ENCODE measurements at regions not wholly inside any gene's neighbourhood (a gene's known extent, or its start where the extent isn't known, plus 50 kb on each side); places are given as distances from the start of the nearest gene placed in this dataset.

DNA sequence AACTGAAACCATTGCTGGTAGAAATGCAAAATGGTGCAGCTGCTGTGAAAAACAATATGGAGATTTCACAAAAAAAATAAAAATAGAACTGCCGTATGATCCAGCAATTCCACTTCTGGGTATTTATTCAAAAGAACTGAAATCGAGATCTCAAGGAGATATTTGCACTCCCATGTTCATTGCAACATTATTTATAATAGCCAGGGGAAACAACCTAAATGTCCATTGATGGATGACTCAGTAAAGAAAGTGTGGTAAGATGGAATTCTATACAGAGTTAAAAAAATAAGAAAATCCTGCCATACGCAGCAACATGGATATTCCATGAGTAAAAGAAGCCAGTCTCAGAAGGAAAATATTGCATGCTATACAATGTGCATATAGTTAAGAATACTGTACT is 290.6 kb upstream of the GHITM start:
- DNase-seq (ENCODE audit: low read depth in 1 of 2, low spot score in 1 of 2) = no peak

DNA sequence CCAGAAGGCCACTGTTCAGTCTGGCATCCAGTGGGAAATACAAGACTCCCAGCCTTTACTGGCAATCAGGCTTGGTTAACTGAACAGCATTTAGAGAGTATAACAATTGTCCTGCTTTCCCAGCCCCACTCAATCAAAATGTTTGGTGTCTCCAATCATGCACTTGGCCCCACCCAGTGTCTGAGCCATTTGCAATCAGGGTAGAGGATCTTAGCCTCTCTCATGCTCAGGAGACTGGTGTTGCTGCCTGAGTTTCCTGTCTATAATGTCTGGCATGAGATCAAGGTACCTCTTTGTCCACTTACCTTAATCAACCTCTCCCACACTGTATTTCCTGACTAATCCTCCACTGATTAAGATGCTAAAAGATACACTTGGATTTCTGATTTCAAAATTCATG is 290.2 kb upstream of the GHITM start:
- DNase-seq (ENCODE audit: low read depth in 1 of 2, low spot score in 1 of 2) = no peak

DNA sequence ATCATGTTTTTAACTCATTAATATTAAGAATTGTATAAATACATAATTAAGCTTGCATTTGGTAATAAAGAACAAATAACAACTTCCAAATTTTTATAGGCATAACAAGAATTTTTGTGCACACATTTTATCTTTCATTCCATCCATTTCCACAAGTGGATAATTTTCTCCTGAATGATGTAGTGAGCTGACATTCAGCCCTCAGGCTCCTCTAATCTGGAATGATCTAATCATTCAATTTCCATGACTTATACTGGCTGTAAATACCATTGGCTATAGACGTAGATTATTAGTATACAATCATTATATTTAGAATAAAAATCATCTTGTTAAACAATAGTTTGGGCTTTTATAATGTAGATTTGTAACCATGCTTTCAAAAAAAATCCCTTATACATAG is 287.2 kb upstream of the GHITM start:
- DNase-seq (ENCODE audit: low read depth in 1 of 2, low spot score in 1 of 2) = no peak

DNA sequence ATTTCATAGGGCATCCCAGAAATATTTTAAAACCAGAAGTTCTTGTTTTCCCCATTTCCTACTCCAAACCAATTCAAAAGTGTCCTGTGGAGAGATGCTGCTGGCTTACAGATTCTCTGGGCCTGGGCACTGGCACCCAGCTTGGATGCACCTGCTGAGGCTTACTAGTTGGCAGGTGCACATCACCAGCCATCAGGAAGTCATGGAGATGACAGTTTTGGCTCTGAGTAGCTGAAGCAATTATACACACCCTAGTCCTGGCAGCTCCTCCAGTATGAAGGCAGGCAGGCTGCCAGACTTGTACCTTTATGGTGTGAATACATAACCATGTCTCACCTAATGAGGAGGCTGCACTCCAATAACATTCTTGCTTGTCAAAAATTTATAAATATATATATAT is 276.6 kb upstream of the GHITM start:
- no peak for DNase-seq (ENCODE audit: low read depth in 1 of 2, low spot score in 1 of 2)

DNA sequence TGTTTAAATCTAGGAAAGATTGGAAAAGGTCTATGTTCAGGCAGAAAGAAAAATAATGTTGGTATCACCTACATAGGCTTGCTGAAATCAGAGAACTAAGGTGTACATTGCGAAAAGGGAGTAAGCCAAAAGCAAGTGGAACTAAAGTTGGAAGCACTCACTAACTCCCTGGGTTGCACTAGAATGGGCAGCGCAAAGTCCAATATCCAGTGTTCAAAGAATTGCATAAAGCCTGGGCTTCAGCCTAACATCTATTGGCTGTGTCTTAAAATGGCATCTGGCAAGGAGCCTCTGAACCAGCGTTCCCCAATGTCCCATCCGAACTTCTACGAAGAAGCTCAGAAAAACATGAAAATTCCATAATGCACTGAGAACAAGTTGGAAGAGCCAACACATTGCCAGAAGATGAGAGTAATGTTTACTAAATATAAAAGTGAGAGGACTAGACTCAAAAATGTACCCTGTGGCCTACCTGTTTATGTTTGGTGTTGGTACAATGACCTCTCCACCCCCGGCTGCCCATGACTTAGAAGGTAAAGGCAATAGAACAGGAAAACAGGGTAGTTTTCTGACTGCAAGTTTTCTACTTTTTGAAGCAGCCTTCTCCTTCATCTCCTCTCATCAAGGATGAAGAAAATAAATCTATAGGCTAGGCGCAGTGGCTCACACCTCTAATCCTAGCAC is 275.9 kb upstream of the GHITM start:
- no peak for DNase-seq (ENCODE audit: low read depth in 1 of 2, low spot score in 1 of 2)

DNA sequence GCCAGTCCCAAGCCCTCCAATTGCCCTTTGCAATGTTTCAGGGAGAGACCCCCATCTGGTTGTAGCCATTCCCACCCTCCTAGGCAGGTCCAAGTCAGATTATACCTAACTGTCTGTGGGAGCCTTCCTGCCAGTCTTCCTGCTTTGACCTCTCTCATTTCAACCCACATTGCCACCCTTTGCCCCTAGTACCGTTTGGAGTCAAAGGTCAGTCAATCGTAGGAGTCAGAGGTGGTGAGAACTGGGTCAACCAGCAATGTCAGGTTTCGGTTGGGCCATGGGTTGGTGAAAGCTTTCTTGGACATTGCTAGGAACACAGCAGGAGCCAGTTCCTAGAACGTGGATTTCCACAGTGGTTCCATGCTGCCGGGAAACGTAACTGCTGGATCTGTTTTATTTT is 269.4 kb upstream of the GHITM start:
- DNase-seq (ENCODE audit: low read depth in 1 of 2, low spot score in 1 of 2) = no peak

DNA sequence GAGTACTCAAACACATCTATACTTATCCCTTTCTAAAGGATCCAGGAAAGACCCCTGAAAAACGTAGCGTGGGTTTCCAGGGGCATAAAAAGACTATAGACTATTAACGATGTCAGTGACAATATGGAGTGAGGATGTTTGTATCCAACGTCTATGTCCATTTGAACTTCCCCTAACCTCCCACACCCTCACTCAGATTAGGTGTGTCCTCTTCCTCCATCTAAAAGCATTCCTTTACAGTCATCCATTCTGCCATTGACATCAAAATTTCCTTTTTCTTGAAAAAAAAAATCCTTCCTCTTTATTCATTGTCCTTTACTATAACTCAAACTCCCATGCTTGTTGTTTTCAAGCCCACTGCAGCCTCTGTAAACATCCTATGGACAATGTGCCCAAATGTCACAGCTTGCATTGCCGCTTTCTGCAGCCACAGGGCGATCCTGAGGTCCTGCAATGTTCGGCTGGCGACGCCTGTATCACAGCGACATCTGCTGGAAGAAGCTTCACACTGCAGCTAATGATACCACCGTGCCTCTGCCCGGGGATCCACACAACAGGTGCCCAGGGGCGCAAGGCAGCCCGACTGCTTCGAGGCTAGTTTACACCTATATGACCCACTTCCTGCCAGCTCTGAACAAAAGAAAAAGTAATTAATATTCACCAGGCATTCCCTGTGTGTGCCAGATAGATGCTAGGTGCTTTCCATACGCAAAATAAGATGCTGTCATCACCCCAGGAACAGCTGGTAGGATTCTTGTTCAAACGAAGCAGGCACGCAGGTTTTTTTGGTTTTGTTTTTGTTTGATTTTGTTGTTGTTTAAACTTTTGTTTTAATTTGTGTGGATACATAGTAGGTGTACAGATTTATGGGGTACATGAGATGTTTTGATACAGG is 267.9 kb upstream of the GHITM start:
- DNase-seq (ENCODE audit: low read depth in 1 of 2, low spot score in 1 of 2) = peak; percentile 33 to 37

DNA sequence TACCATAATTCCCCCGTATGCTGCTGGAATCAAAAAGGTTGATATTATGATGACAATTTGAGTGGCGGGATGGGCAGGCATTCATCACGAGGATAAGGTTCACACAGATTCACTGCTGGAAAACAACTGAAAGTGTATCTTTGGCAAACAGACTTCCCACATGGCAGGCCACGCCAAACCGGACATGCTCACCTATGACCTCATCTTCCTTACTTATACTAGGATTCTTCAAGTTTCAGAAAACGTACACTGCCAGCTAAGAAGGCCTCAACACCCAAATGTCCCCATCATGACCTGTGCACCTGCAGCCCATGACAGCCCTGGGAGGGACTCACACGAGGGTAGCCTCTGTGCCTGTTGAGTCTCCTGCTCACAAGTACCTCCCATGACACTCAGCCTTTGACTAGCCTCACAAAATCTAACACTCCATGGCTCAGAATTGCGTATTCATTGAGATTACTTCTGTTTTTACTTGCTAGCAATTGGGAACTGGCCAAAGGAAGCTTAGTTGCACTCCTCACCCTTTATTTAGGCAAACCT is 259.0 kb upstream of the GHITM start:
- DNase-seq (ENCODE audit: low read depth in 1 of 2, low spot score in 1 of 2) = no peak

DNA sequence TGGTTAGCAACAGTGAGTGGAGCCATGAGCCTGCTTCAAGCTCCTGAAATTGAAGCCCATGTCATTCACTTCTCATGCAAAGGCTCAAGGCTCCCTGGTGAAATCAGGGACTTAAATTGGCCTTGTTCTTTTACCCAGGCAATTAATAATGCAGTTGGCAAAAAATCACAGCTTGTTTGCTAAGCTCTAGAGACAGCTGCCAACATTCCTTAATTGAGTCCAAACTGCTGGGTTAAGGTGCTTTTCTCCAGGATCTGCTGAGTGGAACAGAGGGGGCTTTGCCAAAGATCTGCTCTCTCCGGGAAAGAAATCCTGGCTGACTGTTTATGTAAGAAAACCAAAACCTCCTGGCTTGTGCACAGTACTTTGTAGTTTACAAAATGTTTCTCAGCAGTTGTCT is 257.6 kb upstream of the GHITM start:
- no peak for DNase-seq (ENCODE audit: low read depth in 1 of 2, low spot score in 1 of 2)

DNA sequence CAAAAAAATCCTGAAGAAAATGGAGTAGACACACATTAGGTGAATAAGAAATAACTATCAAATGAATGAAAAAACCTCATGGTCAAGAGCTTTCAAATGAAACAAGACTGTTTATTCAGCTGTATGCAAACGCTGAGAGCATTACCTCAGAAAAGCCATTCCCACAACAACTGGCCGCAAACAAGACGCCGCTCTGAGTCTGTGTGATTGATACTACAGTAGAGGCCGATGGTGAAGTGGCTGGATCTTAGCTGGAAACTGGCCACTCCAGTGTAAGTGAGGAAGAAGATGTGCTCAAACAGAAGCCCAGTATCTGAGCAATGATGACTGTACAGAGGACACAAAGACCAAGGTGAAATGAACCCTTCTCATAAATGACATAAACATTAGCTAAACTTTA is 252.4 kb upstream of the GHITM start:
- DNase-seq (ENCODE audit: low read depth in 1 of 2, low spot score in 1 of 2) = no peak

DNA sequence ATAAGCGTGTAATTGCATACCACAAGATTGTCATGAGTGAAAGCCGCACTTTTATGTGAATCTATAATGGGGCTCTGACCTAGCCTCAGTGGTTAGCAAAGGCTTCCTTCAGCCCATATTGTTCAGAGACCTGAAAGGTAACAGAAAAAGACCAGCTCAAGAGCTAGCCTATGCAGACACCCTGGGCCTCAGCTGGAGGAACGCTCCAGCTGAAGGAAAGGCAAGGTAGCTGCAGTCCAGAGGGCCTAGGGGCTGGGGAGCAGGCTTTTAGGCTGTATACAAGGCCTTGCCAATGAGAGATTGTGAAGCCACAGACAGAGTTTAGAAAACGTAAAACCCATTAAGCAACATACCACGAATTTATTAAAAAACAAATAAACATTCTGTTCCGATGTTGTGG is 246.6 kb upstream of the GHITM start:
- DNase-seq (ENCODE audit: low read depth in 1 of 2, low spot score in 1 of 2) = no peak

DNA sequence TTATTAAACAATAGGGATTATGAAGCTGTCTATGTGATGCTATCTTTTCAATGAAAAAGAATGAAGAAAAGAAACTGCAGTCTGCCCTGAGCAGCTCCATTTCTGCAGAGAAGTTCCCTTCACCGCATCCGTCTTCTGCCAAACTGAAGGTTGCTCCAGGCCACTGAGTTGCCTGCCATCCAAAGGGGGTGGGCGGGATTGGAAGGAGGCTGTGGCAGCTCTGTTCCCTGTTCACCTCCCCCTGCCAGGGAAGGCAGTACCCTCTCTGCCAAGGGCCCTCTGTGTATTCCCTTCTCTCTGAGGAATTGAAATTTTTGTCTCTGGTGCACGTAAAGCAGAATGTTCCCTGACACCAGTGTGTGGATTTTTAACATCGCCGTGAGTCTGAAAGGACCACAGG is 243.1 kb upstream of the GHITM start:
- DNase-seq (ENCODE audit: low read depth in 1 of 2, low spot score in 1 of 2) = no peak

DNA sequence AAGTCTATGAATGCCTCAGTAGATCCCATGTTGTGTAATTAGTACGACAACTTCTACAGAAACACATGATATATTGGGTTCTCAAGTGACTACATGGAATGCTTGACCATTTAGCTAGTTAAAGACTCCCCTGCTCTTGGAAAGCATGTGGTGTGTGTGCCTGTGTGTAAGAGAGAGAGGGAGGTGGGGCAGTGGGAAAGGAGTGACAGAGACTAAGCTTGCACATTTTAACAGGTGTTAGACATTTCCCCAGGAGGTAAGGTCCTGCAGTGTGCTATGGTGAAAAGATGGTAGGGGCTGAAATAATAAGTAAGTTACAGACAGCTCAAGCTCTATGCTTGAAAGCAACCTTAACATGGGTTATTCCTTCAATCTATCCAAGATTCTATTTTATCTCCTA is 241.7 kb upstream of the GHITM start:
- no peak for DNase-seq (ENCODE audit: low read depth in 1 of 2, low spot score in 1 of 2)

DNA sequence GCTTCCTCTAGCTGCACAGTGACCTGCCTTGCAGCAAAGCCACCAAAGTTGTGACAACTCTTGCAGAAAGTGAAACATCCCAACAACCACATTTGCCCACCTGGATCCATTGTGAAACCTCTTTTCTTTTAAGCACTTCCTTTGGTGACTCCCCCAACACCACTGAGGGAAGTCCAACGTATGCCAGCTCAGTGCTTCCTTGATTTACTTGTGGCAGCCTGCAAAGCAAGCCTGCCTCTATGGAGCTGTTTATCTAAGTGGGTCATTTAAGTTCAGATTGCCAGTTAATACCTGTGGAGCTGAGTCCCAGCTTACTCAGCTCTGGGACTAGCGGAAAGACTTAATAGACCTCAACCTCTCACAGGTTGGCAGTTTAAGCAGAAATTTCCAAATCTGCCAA is 230.8 kb upstream of the GHITM start:
- no peak for DNase-seq (ENCODE audit: low read depth in 1 of 2, low spot score in 1 of 2)

DNA sequence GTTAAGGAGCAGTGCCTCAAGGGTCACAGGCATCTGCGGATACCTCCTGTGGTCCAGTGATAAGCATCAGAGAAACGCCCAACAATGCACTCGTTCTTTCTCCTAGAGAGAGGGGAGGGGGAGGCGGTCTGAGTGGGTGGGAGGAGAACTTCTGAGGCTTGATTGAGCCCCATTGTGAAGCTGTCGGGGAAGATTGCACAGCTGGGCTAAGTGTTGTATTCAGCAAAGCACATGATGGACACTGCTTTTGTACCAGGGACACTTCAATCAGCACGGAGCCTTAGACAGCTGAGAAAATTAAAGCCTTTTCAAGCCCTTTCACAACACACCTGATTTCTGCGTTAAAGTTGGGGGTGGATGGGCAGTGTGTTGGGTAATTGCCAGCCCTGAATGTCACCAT is 230.3 kb upstream of the GHITM start:
- DNase-seq (ENCODE audit: low read depth in 1 of 2, low spot score in 1 of 2) = no peak

DNA sequence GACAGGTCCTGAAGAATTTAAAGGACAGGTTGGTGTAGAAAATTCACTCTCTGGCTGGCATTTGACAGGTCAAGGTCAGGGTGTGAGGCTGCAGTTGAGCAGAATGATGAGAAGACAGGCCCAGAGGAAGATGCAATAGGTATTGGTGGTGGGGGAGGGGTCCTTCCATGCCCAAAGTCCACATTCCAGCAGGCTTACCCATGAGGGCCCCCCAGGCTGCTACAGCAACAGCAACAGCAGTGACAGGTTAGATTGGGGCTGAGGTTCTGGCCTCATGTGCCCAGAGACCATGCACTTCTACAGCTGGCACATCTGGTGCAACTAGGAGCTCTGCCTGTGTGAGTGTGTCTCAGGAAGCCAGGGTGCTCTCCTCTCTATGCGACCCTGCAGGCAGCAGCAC is 223.5 kb upstream of the GHITM start:
- no peak for DNase-seq (ENCODE audit: low read depth in 1 of 2, low spot score in 1 of 2)

DNA sequence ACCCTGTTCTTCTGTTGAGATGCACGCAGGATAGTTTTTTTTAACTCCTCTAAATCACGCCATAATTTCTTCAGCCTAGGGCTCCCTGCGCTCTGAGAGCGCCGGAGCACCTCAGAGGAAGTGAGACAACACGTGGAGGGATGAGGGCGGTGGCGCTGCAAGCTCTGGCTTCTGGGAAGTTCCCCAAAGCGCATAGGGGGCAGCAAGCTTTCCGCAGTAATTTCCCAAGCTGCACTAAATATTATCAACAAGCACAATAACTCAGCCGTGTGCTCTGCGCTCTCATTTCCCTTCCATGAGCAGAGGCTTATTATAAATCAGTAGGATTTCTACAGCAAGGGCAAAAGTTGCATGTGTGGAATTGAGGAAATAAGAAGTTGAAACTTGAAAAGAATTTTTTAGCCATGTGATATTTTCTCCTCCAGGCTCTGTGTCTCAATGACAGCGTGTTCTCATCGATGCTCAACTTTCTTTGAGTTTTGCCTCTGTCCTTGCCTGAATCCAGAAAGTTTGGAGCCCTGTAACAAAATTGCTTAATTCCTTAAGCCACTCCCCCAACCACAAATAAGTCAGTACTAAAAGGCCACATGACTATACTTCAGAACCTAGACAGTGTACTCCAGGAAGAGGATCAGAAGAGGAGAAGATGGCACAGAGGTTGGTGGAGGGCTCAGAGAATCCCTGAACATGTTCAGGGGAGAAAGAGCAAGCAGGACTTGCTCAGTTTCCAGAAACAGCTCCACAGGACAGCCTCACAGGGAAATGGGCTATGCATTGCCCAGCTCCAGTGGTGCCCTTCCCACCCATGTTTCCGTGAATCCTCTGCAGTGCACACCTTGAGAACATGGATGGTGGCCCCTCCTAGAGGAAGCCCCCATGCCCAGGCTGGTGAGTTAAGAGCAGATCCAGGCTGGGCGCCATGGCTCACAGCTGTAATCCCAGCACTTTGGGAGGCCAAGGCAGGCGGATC is 221.5 kb upstream of the GHITM start:
- no peak for DNase-seq (ENCODE audit: low read depth in 1 of 2, low spot score in 1 of 2)

DNA sequence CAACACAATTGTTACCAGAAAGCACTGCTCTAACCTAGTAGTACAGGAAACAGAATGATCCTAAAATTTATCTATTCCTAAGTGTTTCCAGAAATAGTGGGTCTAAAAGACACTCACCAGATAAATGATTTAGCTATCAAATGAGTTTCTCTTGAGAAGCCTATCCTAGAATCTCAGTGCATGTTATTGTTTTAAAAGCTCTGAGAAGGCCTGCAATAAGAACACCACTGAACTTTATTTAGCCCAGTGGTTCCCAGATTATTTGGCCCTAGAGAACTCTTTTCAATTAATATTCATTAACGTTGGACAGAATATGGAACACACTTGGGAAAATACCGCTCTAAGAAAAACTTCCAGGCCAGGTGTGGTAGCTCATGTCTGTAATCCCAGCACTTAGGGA is 220.1 kb upstream of the GHITM start:
- DNase-seq (ENCODE audit: low read depth in 1 of 2, low spot score in 1 of 2) = no peak

DNA sequence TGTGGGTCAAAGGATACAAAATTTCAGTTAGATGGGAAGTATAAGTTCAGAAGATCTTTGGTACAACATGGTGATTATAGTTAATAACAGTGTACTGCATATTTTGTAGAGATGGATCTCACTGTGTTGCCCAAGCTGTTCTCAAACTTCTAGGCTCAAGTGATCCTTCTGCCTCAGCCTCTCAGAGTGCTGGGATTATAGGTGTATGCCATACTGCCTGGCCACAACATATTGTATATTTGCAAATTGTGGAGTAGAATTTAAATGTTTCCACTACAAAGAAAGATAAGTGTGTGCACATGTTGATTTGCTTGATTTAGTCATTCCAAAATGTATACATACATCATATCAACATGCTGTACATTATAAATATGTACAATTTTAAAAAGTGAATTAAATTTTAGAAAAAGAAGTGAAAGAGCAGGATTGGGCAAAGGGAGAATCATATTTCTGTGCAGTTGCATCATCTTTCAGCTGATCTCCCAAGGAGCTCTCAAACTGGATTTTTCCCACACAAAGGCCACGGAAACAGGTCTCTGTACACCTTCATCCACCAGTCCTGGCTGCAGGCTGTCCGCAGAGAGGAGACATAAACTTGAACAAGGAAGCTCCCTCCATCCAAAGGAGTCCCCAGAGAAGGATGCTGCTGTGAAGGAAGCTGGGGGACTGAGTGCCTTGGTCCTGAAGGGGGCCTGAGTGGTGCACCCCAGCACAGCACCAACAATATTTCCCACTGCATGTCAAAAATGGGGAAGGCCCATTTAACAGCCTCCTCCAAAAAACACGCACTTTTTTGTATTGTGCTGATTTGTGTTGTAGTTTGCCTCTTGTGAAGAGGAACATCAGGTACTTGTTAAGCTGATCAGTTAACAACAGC is 217.1 kb upstream of the GHITM start:
- no peak for DNase-seq (ENCODE audit: low read depth in 1 of 2, low spot score in 1 of 2)

DNA sequence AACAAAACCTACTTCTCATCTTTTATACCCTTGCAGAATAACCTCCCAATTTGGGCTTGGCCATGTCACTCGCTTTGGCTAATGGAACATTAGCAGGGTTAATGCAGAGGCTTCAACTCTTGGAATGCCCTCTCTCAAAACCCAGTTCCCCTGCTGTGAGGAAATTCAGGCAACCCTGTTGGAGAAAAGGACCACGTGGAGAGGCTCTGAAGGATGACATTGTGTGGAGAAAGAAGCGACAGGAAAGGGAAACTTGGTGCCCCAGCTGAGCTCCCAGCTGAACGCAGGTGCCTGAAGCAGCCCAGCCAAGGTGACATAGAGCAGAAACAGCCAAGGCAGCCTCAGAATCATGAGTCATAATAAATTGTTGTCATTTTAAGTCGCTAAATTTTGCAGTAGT is 214.2 kb upstream of the GHITM start:
- no peak for DNase-seq (ENCODE audit: low read depth in 1 of 2, low spot score in 1 of 2)
